Thyroid gland (tissue), 4 donors: ENCODE measurements at regions not wholly inside any gene's neighbourhood (a gene's known extent, or its start where the extent isn't known, plus 50 kb on each side); places are given as distances from the start of the nearest gene placed in this dataset.

Experiments
- DNase-seq, 2 donors: peaks; one replicate each; pipeline ENCODE4 v3.0.0-alpha.2; 2019
- H3K27ac ChIP-seq, 3 donors: fragments of 200-600 bp; sonication (generic); 1 replicate in 2 of 3; 2 replicates in 1 of 3; pipeline ENCODE4 v1.5.1; 2016 to 2019; ENCODE audit warnings: mild to moderate bottlenecking in 1 of 3, moderate library complexity in 1 of 3
- H3K27me3 ChIP-seq: fragments of 200-600 bp; sonication (generic); one replicate; pipeline ENCODE4 v1.5.1; 2019
- H3K36me3 ChIP-seq, 2 donors: fragments of 200-600 bp; sonication (generic); one replicate each; pipeline ENCODE4 v1.5.1; 2016 to 2019
- H3K4me1 ChIP-seq, 2 donors: fragments of 200-600 bp; sonication (generic); one replicate each; pipeline ENCODE4 v1.5.1; 2017 to 2019
- H3K4me3 ChIP-seq, 3 donors: fragments of 200-600 bp; sonication (generic); replicated peaks in 1 of 3; 1 replicate in 2 of 3; 2 replicates in 1 of 3; pipeline ENCODE4 v1.5.1; 2016; ENCODE audit warnings: mild to moderate bottlenecking in 1 of 3
- H3K9me3 ChIP-seq: fragments of 200-600 bp; sonication (generic); one replicate; pipeline ENCODE4 v1.5.1; 2017
- CTCF ChIP-seq, 6 experiments: fragments of 200-600 bp in 3 of 6; fragments of 450-650 bp in 3 of 6; sonication (generic) in 3 of 6; IDR thresholded peaks; one replicate each; pipeline ENCODE4 v1.5.1; 2016 to 2019; ENCODE audit warnings: antibody characterized with exemption in 6 of 6, mild to moderate bottlenecking in 2 of 6, inconsistent platforms in 1 of 6, moderate library complexity in 1 of 6
- POLR2A ChIP-seq, 2 donors: fragments of 450-650 bp; IDR thresholded peaks; one replicate each; pipeline ENCODE4 v1.6.1; 2017; ENCODE audit warnings: antibody characterized with exemption in 2 of 2, mild to moderate bottlenecking in 2 of 2, moderate library complexity in 1 of 2
- WGBS, 2 donors: methylation state at CpG; one replicate each; pipeline ENCODE4 v1.1.5; 2017; 5-methylcytosine and 5-hydroxymethylcytosine counted together
- intact Hi-C: fragments of 100-400 bp; cut with DNase I; formaldehyde crosslinking; loops from one replicate; pipeline ENCODE4 v1.15.1; 2023

GRCh38 chr2:175648577-175649063 is 353.4 kb downstream of the LNPK start:
- no peaks in the 10 kb centered on the region for H3K4me1 ChIP-seq
- H3K27ac ChIP-seq = no peak overlapping the region
- H3K9me3 ChIP-seq = no peaks in the 10 kb centered on the region
- intact Hi-C loops = no loop called here
- TF ChIP-seq POLR2A (IDR thresholded peaks at IDR 0.05) (no peak), CTCF (IDR thresholded peaks at IDR 0.05) (no peak)
- WGBS, 2 donors = 0% methylated on average over 1 of the region's 1 CpG
- DNase-seq = no peak
- no peaks in the 10 kb centered on the region for H3K27me3 ChIP-seq
- H3K4me3 ChIP-seq = no peak overlapping the region
- H3K36me3 ChIP-seq = no peaks in the 10 kb centered on the region

DNA sequence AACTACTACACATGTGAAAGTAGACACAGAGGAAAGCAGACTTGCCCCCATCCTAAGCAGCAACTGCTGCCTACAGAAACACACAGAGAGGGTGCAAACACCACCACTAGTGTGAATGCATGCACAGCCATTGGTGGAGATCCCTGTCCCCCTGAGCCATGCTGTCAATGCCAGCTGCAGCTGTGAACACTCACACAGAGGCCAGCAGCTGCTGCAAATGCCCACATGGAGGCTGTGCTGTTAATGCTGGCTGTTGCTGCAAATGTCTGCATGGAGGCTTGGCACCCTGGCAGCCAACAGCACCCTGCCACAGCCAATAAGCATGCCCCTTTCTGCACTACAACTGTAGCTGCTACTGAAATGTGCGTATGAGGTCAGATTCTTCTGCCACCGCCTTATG is 355.0 kb downstream of the LNPK start:
- no peaks in the 10 kb centered on the region for H3K27me3 ChIP-seq
- H3K4me1 ChIP-seq = no peaks in the 10 kb centered on the region
- DNase-seq = no peak
- TF ChIP-seq POLR2A (IDR thresholded peaks at IDR 0.05) (no peak), CTCF (IDR thresholded peaks at IDR 0.05) (no peak)
- no peaks in the 10 kb centered on the region for H3K9me3 ChIP-seq
- no peak overlapping the region for H3K27ac ChIP-seq
- H3K4me3 ChIP-seq = no peak overlapping the region
- 94 to 100% methylated on average over 2 of the region's 2 CpGs for WGBS, 2 donors
- intact Hi-C loops = no loop called here
- H3K36me3 ChIP-seq = no peaks in the 10 kb centered on the region

DNA sequence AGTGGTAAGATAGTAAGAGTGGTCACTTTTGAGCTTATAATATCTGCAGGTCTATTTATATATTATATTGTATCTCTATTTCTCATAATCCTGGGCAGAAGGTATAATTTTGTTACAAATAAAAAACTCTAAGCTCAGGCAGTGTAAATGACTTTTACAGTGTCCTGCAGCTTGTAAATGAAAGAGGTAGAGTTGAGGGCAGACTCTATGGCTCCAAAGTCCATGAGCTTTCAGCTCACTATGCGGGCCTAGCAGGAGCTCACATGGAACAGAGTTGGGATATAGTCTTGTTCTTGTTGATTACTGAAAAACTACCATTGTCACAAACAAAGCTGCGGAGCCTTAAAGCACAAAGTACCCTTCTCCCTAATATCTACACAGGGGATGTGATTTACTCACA is 361.4 kb downstream of the LNPK start:
- TF ChIP-seq CTCF (IDR thresholded peaks at IDR 0.05) = no peak
- no peak for TF ChIP-seq POLR2A (IDR thresholded peaks at IDR 0.05)
- Histone ChIP-seq H3K4me1 (no peaks in the 10 kb centered on the region), H3K36me3 (no peaks in the 10 kb centered on the region), H3K27ac (no peak overlapping the region), H3K4me3 (no peak overlapping the region), H3K27me3 (no peaks in the 10 kb centered on the region), H3K9me3 (no peaks in the 10 kb centered on the region)
- 88 to 97% methylated on average over 2 of the region's 2 CpGs for WGBS, 2 donors
- intact Hi-C loops = no loop called here
- no peak for DNase-seq

- WGBS, 2 donors = 33 to 47% methylated on average over 2 of the region's 2 CpGs
- DNase-seq = no peak
- no peaks in the 10 kb centered on the region for H3K9me3 ChIP-seq
- H3K27me3 ChIP-seq = no peaks in the 10 kb centered on the region
- TF ChIP-seq POLR2A (IDR thresholded peaks at IDR 0.05) = no peak
- no peak for TF ChIP-seq CTCF (IDR thresholded peaks at IDR 0.05)
- peaks cover 0 to 4% of the 10 kb centered on the region in 2 donors for H3K4me1 ChIP-seq
- intact Hi-C loops = no loop called here
- H3K27ac ChIP-seq = no peak overlapping the region
- no peak overlapping the region for H3K4me3 ChIP-seq
- H3K36me3 ChIP-seq = no peaks in the 10 kb centered on the region
Measured at GRCh38 chr2:175633227-175633626, 368.8 kb downstream of the LNPK start.

GRCh38 chr2:175631245-175631623 is 370.8 kb downstream of the LNPK start:
- intact Hi-C loops = no loop called here
- H3K4me3 ChIP-seq = no peak overlapping the region
- H3K36me3 ChIP-seq = no peaks in the 10 kb centered on the region
- peaks cover 0 to 4% of the 10 kb centered on the region in 2 donors for H3K4me1 ChIP-seq
- H3K27me3 ChIP-seq = no peaks in the 10 kb centered on the region
- no peaks in the 10 kb centered on the region for H3K9me3 ChIP-seq
- no peak for TF ChIP-seq POLR2A (IDR thresholded peaks at IDR 0.05)
- H3K27ac ChIP-seq = no peak overlapping the region
- no peak for DNase-seq
